SH-SY5Y (cell line): ENCODE measurements at regions not wholly inside any gene's neighbourhood (a gene's known extent, or its start where the extent isn't known, plus 50 kb on each side); places are given as distances from the start of the nearest gene placed in this dataset.

Experiments
- GATA2 ChIP-seq: IDR thresholded peaks from 2 replicates; pipeline ENCODE4 v1.6.1; 2011; ENCODE audit warnings: mild to moderate bottlenecking, low read depth, low read length
- GATA3 ChIP-seq: IDR thresholded peaks from 2 replicates; pipeline ENCODE4 v1.6.1; 2011; ENCODE audit warnings: low read depth, mild to moderate bottlenecking, low read length, moderate library complexity

GRCh38 chr17:77675816-77676215 lies 282.7 kb upstream of the TNRC6C start:
- TF ChIP-seq GATA2 (no peak), GATA3 (no peak)
